OCI-LY7 (cell line): ENCODE measurements at regions not wholly inside any gene's neighbourhood (a gene's known extent, or its start where the extent isn't known, plus 50 kb on each side); places are given as distances from the start of the nearest gene placed in this dataset.

Experiments
- BruUV-seq: library from RNA; stranded (reverse); fragments of 400-500 nt; replicated peaks from 2 replicates; lab custom pipeline; 2021; lab: Mats Ljungman, UMichigan
- CTCF ChIA-PET: fragments of 300-600 bp; sonication (Branson Sonifier 250); formaldehyde crosslinking; loops from one replicate; lab custom pipeline; 2022; ENCODE audit warnings: antibody characterized with exemption; ENCODE audit not compliant: unreplicated experiment; lab: Charles Lee
- POLR2A ChIA-PET: fragments of 300-600 bp; sonication (Branson Sonifier 250); formaldehyde crosslinking; loops from one replicate; lab custom pipeline; 2022; ENCODE audit warnings: antibody characterized with exemption; lab: Charles Lee
- DNase-seq: peaks from one replicate; pipeline ENCODE4 v3.0.0-alpha.2; 2015; ENCODE audit warnings: low spot score
- H2AFZ ChIP-seq: fragments of 200-600 bp; sonication (generic), shearing (Covaris generic); 2 replicates; pipeline ENCODE4 v1.6.1; 2014; ENCODE audit warnings: mild to moderate bottlenecking, antibody characterized with exemption, low read length, moderate library complexity
- H3K27ac ChIP-seq: fragments of 200-600 bp; sonication (generic); 2 replicates; pipeline ENCODE4 v1.5.1; 2014; ENCODE audit warnings: mixed run types, low read depth, mild to moderate bottlenecking, moderate library complexity, low read length, inconsistent platforms; ENCODE audit not compliant: poor library complexity, severe bottlenecking
- H3K36me3 ChIP-seq: fragments of 200-600 bp; sonication (generic); 2 replicates; pipeline ENCODE4 v1.6.1; 2014; ENCODE audit warnings: mild to moderate bottlenecking, antibody characterized with exemption, low read length, moderate library complexity, mixed read lengths; ENCODE audit not compliant: insufficient read depth
- H3K4me1 ChIP-seq: fragments of 200-600 bp; sonication (generic); 2 replicates; pipeline ENCODE4 v1.5.1; 2014; ENCODE audit warnings: mild to moderate bottlenecking, low read length; ENCODE audit not compliant: insufficient read depth, poor library complexity, severe bottlenecking
- H3K4me2 ChIP-seq: fragments of 200-600 bp; sonication (generic); 2 replicates; pipeline ENCODE4 v1.6.1; 2014; ENCODE audit warnings: mild to moderate bottlenecking, low read length
- H3K4me3 ChIP-seq: fragments of 200-600 bp; sonication (generic); 2 replicates; pipeline ENCODE4 v1.5.1; 2014; ENCODE audit warnings: mild to moderate bottlenecking, low read depth, low read length; ENCODE audit not compliant: poor library complexity, severe bottlenecking
- H3K79me2 ChIP-seq: fragments of 200-600 bp; sonication (generic); 2 replicates; pipeline ENCODE4 v1.6.1; 2016; ENCODE audit warnings: low read depth, mild to moderate bottlenecking, low read length, moderate library complexity, mixed read lengths; ENCODE audit not compliant: insufficient read depth
- H3K9me2 ChIP-seq: fragments of 200-600 bp; sonication (generic); 2 replicates; pipeline ENCODE4 v1.6.1; 2016; ENCODE audit warnings: mild to moderate bottlenecking, low read length, mixed read lengths; ENCODE audit not compliant: insufficient read depth
- H3K9me3 ChIP-seq: fragments of 200-600 bp; sonication (generic); 2 replicates; pipeline ENCODE4 v1.6.1; 2014; ENCODE audit warnings: mild to moderate bottlenecking, mixed run types, low read length, mixed read lengths
- H4K20me1 ChIP-seq: fragments of 200-600 bp; sonication (generic); 2 replicates; pipeline ENCODE4 v1.6.1; 2014; ENCODE audit warnings: mild to moderate bottlenecking, antibody characterized with exemption, low read length, moderate library complexity, mixed read lengths; ENCODE audit not compliant: insufficient read depth
- EZH2phosphoT487 ChIP-seq: fragments of 200-600 bp; sonication (generic); IDR thresholded peaks from 2 replicates; pipeline ENCODE4 v1.6.1; 2018; ENCODE audit warnings: low read depth, borderline replicate concordance, mild to moderate bottlenecking, mixed run types, antibody characterized with exemption, low read length, moderate library complexity, mixed read lengths
- intact Hi-C: fragments of 100-400 bp; cut with micrococcal nuclease; formaldehyde crosslinking; loops from one replicate; pipeline ENCODE4 v1.10.0; 2022; ENCODE audit not compliant: unreplicated experiment
- TF ChIP-seq, protein P1 (sequence below): fragments of 200-600 bp; sonication (generic); conservative IDR thresholded peaks from 2 replicates; pipeline ENCODE4 v1.5.1; 2014; ENCODE audit warnings: mild to moderate bottlenecking, antibody characterized with exemption, low read length, moderate library complexity, mixed read lengths

- H3K4me3 ChIP-seq, result no peak overlapping the region
- no peak overlapping the region for H2AFZ ChIP-seq
- no peaks in the 10 kb centered on the region for H3K36me3 ChIP-seq
- ChIA-PET CTCF (no interaction called here), POLR2A (no interaction called here)
- no peaks in the 10 kb centered on the region for H3K9me3 ChIP-seq
- no peaks in the 10 kb centered on the region for H3K9me2 ChIP-seq
- H3K27ac ChIP-seq, result no peak overlapping the region
- no peak overlapping the region for H3K4me2 ChIP-seq
- BruUV-seq, result no TSS peak
- TF ChIP-seq, protein P1, sequence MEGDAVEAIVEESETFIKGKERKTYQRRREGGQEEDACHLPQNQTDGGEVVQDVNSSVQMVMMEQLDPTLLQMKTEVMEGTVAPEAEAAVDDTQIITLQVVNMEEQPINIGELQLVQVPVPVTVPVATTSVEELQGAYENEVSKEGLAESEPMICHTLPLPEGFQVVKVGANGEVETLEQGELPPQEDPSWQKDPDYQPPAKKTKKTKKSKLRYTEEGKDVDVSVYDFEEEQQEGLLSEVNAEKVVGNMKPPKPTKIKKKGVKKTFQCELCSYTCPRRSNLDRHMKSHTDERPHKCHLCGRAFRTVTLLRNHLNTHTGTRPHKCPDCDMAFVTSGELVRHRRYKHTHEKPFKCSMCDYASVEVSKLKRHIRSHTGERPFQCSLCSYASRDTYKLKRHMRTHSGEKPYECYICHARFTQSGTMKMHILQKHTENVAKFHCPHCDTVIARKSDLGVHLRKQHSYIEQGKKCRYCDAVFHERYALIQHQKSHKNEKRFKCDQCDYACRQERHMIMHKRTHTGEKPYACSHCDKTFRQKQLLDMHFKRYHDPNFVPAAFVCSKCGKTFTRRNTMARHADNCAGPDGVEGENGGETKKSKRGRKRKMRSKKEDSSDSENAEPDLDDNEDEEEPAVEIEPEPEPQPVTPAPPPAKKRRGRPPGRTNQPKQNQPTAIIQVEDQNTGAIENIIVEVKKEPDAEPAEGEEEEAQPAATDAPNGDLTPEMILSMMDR, result no peak
- intact Hi-C loops, result no loop called here
- DNase-seq, result no peak
- no peaks in the 10 kb centered on the region for H3K79me2 ChIP-seq
- H4K20me1 ChIP-seq, result no peaks in the 10 kb centered on the region
- H3K4me1 ChIP-seq, result no peaks in the 10 kb centered on the region
Measured at GRCh38 chr1:143691971-143692529, 279.7 kb downstream of the FAM72C start.

GRCh38 chr1:143691400-143691891, 280.3 kb downstream of the FAM72C start:
- Histone ChIP-seq H4K20me1 (no peaks in the 10 kb centered on the region), H3K4me1 (no peaks in the 10 kb centered on the region), H3K79me2 (no peaks in the 10 kb centered on the region), H3K9me3 (no peaks in the 10 kb centered on the region), H3K36me3 (no peaks in the 10 kb centered on the region), H3K9me2 (no peaks in the 10 kb centered on the region), H3K4me3 (no peak overlapping the region), H3K27ac (no peak overlapping the region), H3K4me2 (no peak overlapping the region), H2AFZ (no peak overlapping the region)
- TF ChIP-seq EZH2phosphoT487, result no peak
- TF ChIP-seq, protein P1, result no peak
- DNase-seq, result no peak
- BruUV-seq, result no TSS peak
- POLR2A ChIA-PET, result no interaction called here
- intact Hi-C loops, result no loop called here
- CTCF ChIA-PET, result no interaction called here

DNA sequence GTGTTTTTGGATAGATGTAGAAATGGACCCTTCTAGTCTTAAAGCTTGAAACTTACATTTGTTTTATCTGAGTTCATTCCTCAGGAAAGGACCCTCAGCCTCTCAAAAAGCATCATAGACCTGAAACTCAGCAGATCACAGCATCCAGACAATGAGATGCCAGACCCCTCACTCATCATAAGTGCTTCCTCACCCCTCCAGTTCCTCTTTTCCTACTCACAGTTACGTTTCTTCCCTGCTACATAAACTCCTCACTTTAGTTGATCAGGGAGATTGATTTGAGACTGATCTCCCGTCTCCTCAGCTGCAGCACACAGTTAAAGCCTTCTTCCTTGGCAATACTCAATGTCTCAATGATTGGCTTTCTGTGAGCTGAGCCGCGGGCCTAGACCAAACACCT, 282.0 kb downstream of the FAM72C start:
- no peak overlapping the region for H3K4me3 ChIP-seq
- no peaks in the 10 kb centered on the region for H4K20me1 ChIP-seq
- H3K9me3 ChIP-seq, result no peaks in the 10 kb centered on the region
- no peaks in the 10 kb centered on the region for H3K9me2 ChIP-seq
- ChIA-PET POLR2A (no interaction called here), CTCF (no interaction called here)
- H3K27ac ChIP-seq, result no peak overlapping the region
- no peak overlapping the region for H2AFZ ChIP-seq
- no peak for TF ChIP-seq EZH2phosphoT487
- TF ChIP-seq, protein P1, result no peak
- intact Hi-C loops, result no loop called here
- H3K4me1 ChIP-seq, result no peaks in the 10 kb centered on the region
- no peak for DNase-seq
- no peaks in the 10 kb centered on the region for H3K79me2 ChIP-seq
- no peak overlapping the region for H3K4me2 ChIP-seq
- H3K36me3 ChIP-seq, result no peaks in the 10 kb centered on the region
- BruUV-seq, result no TSS peak
